ENCODE measurements at regions not wholly inside any gene's neighbourhood (a gene's known extent, or its start where the extent isn't known, plus 50 kb on each side); places are given as distances from the start of the nearest gene placed in this dataset.

DNA sequence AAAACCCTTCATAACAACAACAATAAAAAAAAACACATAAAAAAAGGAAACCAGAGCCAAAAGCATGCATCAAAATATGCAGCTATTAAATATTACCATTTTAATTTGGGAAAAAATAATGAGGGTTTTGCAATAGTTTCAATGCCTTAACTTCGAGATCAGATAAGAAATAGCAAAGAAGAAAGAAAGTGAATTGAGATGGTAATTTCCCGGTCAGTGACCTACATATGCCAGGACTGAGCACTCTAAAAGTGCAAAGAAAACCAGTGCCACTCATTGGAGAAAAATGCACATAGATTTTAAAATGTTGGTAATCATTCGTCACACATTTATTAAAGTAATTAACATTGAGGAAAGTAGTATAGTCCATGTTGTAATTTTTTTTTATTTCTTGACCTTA, 944.2 kb downstream of the EFNB2 start:
- Mint-ChIP-seq H3K27ac (no peak overlapping the region), H3K9me3 (no peaks in the 10 kb centered on the region), H3K4me3 (no peak overlapping the region), H3K27me3 (no peaks in the 10 kb centered on the region), H3K4me1 (no peaks in the 10 kb centered on the region)
- no peak for DNase-seq
- no peak for ATAC-seq

DNA sequence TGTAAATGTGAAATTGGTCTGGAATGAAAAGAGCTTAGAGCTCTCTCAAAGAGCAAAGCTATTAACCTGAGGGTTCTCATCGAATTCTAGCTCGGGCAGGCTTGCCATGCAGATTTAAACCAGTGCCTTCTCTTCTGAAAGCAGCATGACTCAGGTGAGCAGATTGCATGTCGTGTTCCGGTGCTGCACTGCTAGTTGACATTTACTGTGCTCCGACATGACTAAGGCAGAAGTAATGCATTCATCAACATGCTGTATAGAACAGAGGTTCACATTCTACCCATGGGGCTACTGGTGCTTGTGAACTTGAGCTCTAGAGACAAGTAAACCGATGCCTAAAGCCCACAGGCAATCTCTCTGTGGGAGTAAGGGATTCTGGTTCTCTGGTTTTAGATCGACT, 947.7 kb downstream of the EFNB2 start:
- Mint-ChIP-seq H3K9me3 (no peaks in the 10 kb centered on the region), H3K27ac (no peak overlapping the region), H3K4me1 (no peaks in the 10 kb centered on the region), H3K27me3 (no peaks in the 10 kb centered on the region), H3K4me3 (no peak overlapping the region)
- ATAC-seq (no peak), DNase-seq (no peak)

DNA sequence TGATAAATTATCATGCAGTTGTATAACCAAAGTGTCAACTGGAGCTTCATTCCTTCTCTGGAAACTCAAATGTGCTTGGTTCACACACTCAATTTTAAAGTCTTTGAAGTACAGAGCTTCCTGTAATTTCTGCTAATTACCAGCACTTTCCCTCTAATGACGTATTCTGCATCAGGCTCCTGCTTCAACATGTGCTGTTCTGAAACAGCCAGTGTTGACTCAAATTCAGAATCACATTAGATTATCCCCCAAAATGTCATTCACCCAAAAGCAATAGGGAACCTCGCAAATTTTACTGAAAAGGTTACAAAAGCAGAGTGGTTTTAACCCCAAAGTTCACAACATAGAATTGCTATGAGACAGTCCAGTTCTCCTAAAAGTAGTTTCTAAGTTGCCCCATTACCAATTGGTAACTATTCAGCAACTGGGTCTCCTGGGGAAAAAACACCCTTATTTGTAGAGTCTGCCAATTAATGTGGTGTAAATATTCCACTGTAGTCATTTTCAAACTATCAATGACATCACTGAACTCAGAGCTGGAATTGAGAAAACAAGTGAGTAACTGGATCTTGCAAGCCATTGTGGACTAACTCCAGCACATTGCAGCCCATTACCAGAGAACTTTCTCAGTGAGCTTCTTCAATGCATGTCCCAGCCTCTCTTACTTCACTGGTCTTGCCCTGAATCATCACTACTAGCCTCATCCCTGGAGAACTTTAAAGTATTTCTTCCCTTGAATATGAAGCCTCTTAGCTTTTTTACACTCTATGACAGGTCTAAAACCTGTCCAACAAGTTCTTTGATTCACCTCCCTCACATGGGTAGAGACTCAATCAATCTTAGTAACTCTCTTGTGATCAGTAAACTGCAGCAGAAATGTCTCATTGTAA, 955.4 kb downstream of the EFNB2 start:
- H3K4me1 Mint-ChIP-seq: no peaks in the 10 kb centered on the region
- ATAC-seq (peak; percentile 86), DNase-seq (no peak)
- peaks cover 0 to 6% of the 10 kb centered on the region in 2 donors for H3K9me3 Mint-ChIP-seq
- no peak overlapping the region for H3K4me3 Mint-ChIP-seq
- peaks cover 8% of the 10 kb centered on the region for H3K27me3 Mint-ChIP-seq
- peak overlapping the region; percentile 48 to 78 for H3K27ac Mint-ChIP-seq

DNA sequence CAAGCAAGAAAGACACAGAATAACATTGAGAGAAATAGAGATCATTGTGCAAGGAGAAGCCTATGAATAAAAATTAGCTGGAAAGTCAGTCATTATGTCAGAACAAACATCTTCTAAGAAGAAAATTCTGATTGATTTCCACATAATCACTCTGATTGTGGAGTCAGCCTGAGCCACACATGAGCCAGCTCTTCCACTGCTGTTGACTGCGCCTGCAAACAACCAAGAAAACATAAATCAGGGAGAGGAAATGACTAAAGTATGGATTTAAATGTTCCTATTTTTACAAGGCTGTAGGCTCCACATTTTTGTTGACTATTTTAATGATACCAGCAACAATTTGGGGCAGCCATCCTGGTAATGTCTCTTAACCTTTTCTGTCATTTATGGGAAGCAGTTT, 962.3 kb downstream of the EFNB2 start:
- DNase-seq: no peak
- ATAC-seq: no peak
- Mint-ChIP-seq H3K4me3 (no peak overlapping the region), H3K9me3 (peaks cover 0 to 6% of the 10 kb centered on the region in 2 donors), H3K27me3 (no peaks in the 10 kb centered on the region), H3K27ac (no peak overlapping the region), H3K4me1 (no peaks in the 10 kb centered on the region)

GRCh38 chr13:105572401-105572800, 963.1 kb downstream of the EFNB2 start:
- no peak for ATAC-seq
- Mint-ChIP-seq H3K27ac (no peak overlapping the region), H3K27me3 (no peaks in the 10 kb centered on the region), H3K9me3 (peaks cover 0 to 6% of the 10 kb centered on the region in 2 donors), H3K4me3 (no peak overlapping the region), H3K4me1 (no peaks in the 10 kb centered on the region)
- DNase-seq: no peak

- H3K9me3 Mint-ChIP-seq: no peaks in the 10 kb centered on the region
Observed at GRCh38 chr13:105569816-105570215, 965.6 kb downstream of the EFNB2 start.

GRCh38 chr13:105567951-105568525, 967.4 kb downstream of the EFNB2 start:
- Mint-ChIP-seq H3K9me3 (no peaks in the 10 kb centered on the region), H3K4me3 (no peak overlapping the region), H3K27ac (no peak overlapping the region), H3K27me3 (no peaks in the 10 kb centered on the region), H3K4me1 (no peaks in the 10 kb centered on the region)
- ATAC-seq (no peak), DNase-seq (no peak)

More at GRCh38 chr13:105569816-105570215, 965.6 kb downstream of the EFNB2 start:
- Mint-ChIP-seq H3K4me1 (no peaks in the 10 kb centered on the region), H3K4me3 (no peak overlapping the region), H3K27me3 (no peaks in the 10 kb centered on the region), H3K27ac (no peak overlapping the region)
- DNase-seq (no peak), ATAC-seq (no peak)

DNA sequence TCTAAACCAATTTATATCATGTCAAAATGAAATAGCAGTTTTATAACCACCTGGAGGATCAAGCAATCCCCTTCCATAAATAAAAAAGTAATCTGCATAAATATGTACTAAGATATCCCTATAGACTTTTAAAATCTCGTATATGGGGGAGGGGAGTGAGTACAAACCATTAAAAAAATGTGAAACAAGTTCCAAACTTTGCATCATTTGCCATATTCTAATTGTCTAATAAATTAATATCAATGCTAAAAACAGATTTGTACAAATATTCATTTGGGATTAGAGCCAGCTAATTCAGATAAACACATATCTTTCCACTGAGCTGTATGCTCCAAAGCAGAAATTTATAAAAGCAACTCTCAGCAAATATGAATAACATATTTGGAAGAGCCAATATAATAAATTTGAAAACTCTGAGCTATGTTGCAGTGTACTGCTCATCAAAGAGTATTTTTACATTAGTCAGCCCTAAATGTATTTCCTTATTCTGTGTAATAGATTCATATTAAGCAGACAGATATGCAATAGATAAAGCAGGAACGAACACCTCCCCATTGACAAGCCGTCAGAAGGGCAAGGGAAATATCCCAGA, 970.2 kb downstream of the EFNB2 start:
- no peaks in the 10 kb centered on the region for H3K27me3 Mint-ChIP-seq
- ATAC-seq (no peak), DNase-seq (no peak)
- no peaks in the 10 kb centered on the region for H3K4me1 Mint-ChIP-seq
- H3K9me3 Mint-ChIP-seq: no peaks in the 10 kb centered on the region
- no peak overlapping the region for H3K27ac Mint-ChIP-seq
- H3K4me3 Mint-ChIP-seq: no peak overlapping the region

- no peaks in the 10 kb centered on the region for H3K9me3 Mint-ChIP-seq
- DNase-seq (peak; percentile 14 to 16), ATAC-seq (peak; percentile 73)
- peak overlapping the region in 1 of 2 donors; percentile 68 for H3K4me3 Mint-ChIP-seq
- H3K27ac Mint-ChIP-seq: peak overlapping the region in 1 of 2 donors; percentile 96
- H3K27me3 Mint-ChIP-seq: no peaks in the 10 kb centered on the region
- peaks cover 9% of the 10 kb centered on the region for H3K4me1 Mint-ChIP-seq
Observed at GRCh38 chr13:105552078-105552477, 983.4 kb downstream of the EFNB2 start.

DNA sequence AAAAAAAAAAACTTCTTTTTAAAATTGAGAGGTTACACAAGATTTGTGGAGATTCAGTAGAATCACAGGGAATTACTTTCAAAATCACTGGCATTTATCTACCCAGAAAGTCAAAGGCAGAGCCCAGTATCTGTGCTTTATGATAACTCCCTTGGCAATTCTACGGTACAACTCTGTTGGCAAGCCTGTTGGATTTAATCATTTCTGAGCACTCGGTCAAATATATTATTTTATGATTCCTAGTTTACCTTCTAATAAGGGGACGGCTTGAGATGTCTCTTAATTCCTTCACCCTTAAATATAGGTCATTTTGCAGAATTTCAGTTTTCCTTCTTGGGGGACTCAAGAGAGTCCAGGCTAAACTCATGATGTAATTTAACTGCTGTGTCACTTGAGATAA, 987.6 kb downstream of the EFNB2 start:
- H3K9me3 Mint-ChIP-seq: no peaks in the 10 kb centered on the region
- no peak overlapping the region for H3K4me3 Mint-ChIP-seq
- no peak for ATAC-seq
- peaks cover 16% of the 10 kb centered on the region for H3K4me1 Mint-ChIP-seq
- DNase-seq: no peak
- no peak overlapping the region for H3K27ac Mint-ChIP-seq
- no peaks in the 10 kb centered on the region for H3K27me3 Mint-ChIP-seq

DNA sequence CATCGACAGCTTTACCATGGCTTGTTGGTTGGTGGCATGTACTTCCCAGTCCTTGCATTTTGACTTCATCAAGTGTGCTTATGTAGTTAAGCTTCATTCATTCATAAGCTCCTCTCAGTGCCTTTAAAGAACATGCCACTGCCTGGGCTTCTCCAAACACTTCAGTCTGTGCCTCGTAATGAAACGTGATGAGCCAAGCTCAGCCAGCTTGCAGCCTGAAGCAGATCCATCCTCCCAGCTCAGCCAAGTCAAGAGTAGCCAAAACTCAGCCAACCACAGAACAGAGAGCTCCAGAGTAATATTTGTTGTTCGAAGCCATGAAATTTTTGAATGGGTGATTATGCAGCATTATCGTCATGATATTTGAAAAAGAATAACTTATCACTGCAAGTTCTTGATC, 989.7 kb downstream of the EFNB2 start:
- DNase-seq (no peak), ATAC-seq (no peak)
- no peak overlapping the region for H3K27ac Mint-ChIP-seq
- H3K4me3 Mint-ChIP-seq: no peak overlapping the region
- H3K9me3 Mint-ChIP-seq: no peaks in the 10 kb centered on the region
- H3K4me1 Mint-ChIP-seq: peaks cover 7% of the 10 kb centered on the region
- H3K27me3 Mint-ChIP-seq: no peaks in the 10 kb centered on the region

DNA sequence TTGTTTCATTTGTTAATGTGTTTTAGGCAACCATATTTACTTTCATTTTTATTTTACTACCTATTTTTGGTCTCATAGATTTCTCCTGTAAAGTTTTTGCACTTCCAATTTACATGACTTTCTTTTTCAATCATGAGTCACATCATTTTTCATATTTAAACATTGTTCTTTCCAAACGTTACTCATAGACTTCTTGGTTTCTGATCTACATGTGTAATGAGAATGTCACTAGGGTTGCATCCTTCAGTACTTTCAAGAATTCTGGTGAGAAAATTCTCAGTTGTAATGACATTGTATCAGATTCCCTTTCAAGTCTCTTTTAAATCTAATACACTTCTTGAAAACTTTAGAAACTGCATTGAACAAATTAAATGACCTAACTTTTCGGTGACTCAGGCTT, 991.7 kb downstream of the EFNB2 start:
- Mint-ChIP-seq H3K9me3 (no peaks in the 10 kb centered on the region), H3K4me1 (peaks cover 7% of the 10 kb centered on the region)

DNA sequence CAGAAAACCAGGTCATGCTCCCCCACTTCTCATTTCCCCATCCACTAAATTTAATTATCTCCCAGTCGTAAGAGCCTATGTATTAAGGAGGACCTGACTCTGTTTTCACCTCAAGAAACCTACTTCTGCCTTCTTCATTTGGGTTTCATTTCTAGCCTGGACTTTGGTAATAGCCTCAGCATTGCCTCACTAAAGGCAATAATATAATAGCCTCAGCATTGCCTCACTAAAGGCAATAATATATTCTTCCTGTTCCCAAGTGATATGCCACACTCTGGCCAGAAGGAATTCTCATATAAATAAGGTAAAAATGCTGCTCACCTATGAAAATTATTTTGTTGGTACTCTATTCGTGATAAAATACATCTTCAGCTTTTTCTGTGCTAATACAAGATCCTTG, 993.9 kb downstream of the EFNB2 start:
- DNase-seq: no peak
- Mint-ChIP-seq H3K9me3 (no peaks in the 10 kb centered on the region), H3K4me1 (peaks cover 7% of the 10 kb centered on the region), H3K4me3 (no peak overlapping the region), H3K27me3 (no peaks in the 10 kb centered on the region), H3K27ac (no peak overlapping the region)
- no peak for ATAC-seq

More for the DNA sequence above, 991.7 kb downstream of the EFNB2 start:
- Mint-ChIP-seq H3K4me3 (peak overlapping the region in 1 of 2 donors; percentile 10), H3K27ac (no peak overlapping the region), H3K27me3 (no peaks in the 10 kb centered on the region)
- ATAC-seq: peak; percentile 42
- no peak for DNase-seq

- H3K27me3 Mint-ChIP-seq: no peaks in the 10 kb centered on the region
- DNase-seq: no peak
- no peaks in the 10 kb centered on the region for H3K9me3 Mint-ChIP-seq
- ATAC-seq: no peak
- no peak overlapping the region for H3K4me3 Mint-ChIP-seq
- peaks cover 1% of the 10 kb centered on the region for H3K4me1 Mint-ChIP-seq
- H3K27ac Mint-ChIP-seq: no peak overlapping the region
Observed at GRCh38 chr13:105538346-105538745, 997.1 kb downstream of the EFNB2 start.

DNA sequence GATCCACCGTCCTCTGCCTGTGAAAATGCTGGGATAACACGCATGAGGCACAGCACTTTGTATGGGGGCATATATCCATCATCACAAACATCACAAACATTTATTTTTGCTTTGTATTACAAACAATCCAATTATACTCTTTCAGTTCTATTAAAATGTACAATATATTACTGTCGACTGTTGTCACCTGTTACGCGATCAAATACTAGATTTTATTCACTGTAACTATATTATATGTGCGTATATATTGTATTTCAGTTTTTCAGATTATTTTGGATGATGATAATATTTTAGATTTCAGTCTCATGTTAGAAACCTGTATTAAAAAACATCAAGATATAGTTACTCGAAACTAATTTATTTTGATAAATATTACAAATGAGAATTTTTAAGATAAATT, 998.3 kb downstream of the EFNB2 start:
- no peaks in the 10 kb centered on the region for H3K9me3 Mint-ChIP-seq
- no peak for DNase-seq
- no peaks in the 10 kb centered on the region for H3K4me1 Mint-ChIP-seq
- H3K27ac Mint-ChIP-seq: no peak overlapping the region
- ATAC-seq: no peak
- no peak overlapping the region for H3K4me3 Mint-ChIP-seq
- no peaks in the 10 kb centered on the region for H3K27me3 Mint-ChIP-seq

DNA sequence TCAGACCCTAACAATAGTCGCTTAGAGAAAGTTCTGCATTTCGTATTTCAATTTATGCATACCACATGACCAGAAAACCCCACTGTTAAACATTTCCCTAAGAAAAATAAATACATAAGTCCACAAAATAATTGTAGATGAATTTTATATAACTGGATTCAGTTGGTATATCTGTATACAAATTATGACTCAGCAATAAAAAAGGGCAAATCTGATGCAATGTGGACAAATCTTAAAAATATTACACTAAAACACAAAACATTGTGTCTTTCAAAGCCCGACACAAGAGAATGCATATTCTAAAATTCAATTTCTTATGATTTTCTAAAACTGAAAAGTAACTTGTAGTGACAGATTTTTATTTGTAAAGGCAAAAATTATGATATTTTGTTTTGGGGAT, 1005.0 kb downstream of the EFNB2 start:
- Mint-ChIP-seq H3K4me3 (no peak overlapping the region), H3K27ac (no peak overlapping the region), H3K27me3 (peaks cover 13% of the 10 kb centered on the region), H3K9me3 (no peaks in the 10 kb centered on the region), H3K4me1 (no peaks in the 10 kb centered on the region)
- ATAC-seq: no peak
- no peak for DNase-seq

Measured in stimulated activated naive CD8-positive, alpha-beta T cell treated with anti-CD3 and anti-CD28 coated beads, Interleukin-15, amount 100 ng/mL, for 72 hours (primary cell).